Calu3 (cell line): ENCODE measurements at regions not wholly inside any gene's neighbourhood (a gene's known extent, or its start where the extent isn't known, plus 50 kb on each side); places are given as distances from the start of the nearest gene placed in this dataset.

ENCODE experiments used
- BruUV-seq: library from RNA; stranded (reverse); fragments of 400-500 nt; replicated peaks from 2 replicates; lab custom pipeline; 2021; lab: Mats Ljungman, UMichigan
- CTCF ChIA-PET: fragments of 300-600 bp; sonication (Branson Sonifier 250); formaldehyde crosslinking; loops from one replicate; lab custom pipeline; 2022; ENCODE audit warnings: antibody characterized with exemption; lab: Charles Lee
- DNase-seq: peaks from one replicate; pipeline ENCODE4 v3.0.0; 2022
- H3K27ac Mint-ChIP-seq: one replicate; pipeline ENCODE4 v1.8.0; 2022; ENCODE audit warnings: mixed read lengths; ENCODE audit not compliant: unreplicated experiment
- H3K27me3 Mint-ChIP-seq: one replicate; pipeline ENCODE4 v1.8.0; 2022; ENCODE audit warnings: mixed read lengths; ENCODE audit not compliant: unreplicated experiment
- H3K36me3 Mint-ChIP-seq: one replicate; pipeline ENCODE4 v1.8.0; 2022; ENCODE audit warnings: mild to moderate bottlenecking, moderate library complexity, mixed read lengths; ENCODE audit not compliant: insufficient read depth, unreplicated experiment
- H3K4me1 Mint-ChIP-seq: one replicate; pipeline ENCODE4 v1.8.0; 2022; ENCODE audit warnings: mild to moderate bottlenecking, low read depth, mixed read lengths; ENCODE audit not compliant: unreplicated experiment
- H3K4me3 Mint-ChIP-seq: one replicate; pipeline ENCODE4 v1.8.0; 2022; ENCODE audit warnings: mild to moderate bottlenecking, low read depth, moderate library complexity, mixed read lengths; ENCODE audit not compliant: unreplicated experiment
- H3K9me3 Mint-ChIP-seq: one replicate; pipeline ENCODE4 v1.8.0; 2022; ENCODE audit warnings: low read depth, mixed read lengths; ENCODE audit not compliant: unreplicated experiment
- intact Hi-C: fragments of 100-400 bp; cut with micrococcal nuclease; formaldehyde crosslinking; loops from one replicate; pipeline ENCODE4 v1.10.0; 2022; ENCODE audit not compliant: unreplicated experiment
- TF ChIP-seq, protein P1 (sequence below): fragments of 200-600 bp; IDR thresholded peaks from one replicate; pipeline ENCODE4 v1.8.0; 2022; ENCODE audit warnings: antibody characterized with exemption; ENCODE audit not compliant: unreplicated experiment

DNA sequence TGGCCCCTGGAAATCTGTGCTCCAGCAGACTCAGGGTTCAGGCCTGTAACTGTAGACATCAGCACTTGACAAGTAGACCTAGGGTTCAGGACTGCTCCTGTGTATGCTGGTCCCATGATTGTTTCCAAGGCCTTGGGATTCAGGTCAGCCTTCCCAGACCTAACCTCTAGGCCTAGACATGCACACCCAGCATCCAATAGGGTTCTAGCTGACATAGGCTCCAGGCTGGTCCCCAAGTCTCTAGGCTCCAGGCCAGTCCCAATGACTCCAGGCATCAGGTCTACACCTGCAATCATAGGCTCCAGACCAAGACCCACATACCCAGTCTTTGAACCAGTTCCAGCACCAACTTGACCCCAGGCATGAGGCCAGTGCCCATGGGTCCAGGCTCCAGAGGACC is 166.2 kb upstream of the GRIA4 start:
- TF ChIP-seq, protein P1, sequence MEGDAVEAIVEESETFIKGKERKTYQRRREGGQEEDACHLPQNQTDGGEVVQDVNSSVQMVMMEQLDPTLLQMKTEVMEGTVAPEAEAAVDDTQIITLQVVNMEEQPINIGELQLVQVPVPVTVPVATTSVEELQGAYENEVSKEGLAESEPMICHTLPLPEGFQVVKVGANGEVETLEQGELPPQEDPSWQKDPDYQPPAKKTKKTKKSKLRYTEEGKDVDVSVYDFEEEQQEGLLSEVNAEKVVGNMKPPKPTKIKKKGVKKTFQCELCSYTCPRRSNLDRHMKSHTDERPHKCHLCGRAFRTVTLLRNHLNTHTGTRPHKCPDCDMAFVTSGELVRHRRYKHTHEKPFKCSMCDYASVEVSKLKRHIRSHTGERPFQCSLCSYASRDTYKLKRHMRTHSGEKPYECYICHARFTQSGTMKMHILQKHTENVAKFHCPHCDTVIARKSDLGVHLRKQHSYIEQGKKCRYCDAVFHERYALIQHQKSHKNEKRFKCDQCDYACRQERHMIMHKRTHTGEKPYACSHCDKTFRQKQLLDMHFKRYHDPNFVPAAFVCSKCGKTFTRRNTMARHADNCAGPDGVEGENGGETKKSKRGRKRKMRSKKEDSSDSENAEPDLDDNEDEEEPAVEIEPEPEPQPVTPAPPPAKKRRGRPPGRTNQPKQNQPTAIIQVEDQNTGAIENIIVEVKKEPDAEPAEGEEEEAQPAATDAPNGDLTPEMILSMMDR = no peak
- Mint-ChIP-seq H3K36me3 (no peaks in the 10 kb centered on the region), H3K9me3 (no peaks in the 10 kb centered on the region), H3K27me3 (no peaks in the 10 kb centered on the region), H3K27ac (no peak overlapping the region), H3K4me3 (no peak overlapping the region), H3K4me1 (no peaks in the 10 kb centered on the region)
- no TSS peak for BruUV-seq
- no peak for DNase-seq
- CTCF ChIA-PET = no interaction called here
- intact Hi-C loops = no loop called here

DNA sequence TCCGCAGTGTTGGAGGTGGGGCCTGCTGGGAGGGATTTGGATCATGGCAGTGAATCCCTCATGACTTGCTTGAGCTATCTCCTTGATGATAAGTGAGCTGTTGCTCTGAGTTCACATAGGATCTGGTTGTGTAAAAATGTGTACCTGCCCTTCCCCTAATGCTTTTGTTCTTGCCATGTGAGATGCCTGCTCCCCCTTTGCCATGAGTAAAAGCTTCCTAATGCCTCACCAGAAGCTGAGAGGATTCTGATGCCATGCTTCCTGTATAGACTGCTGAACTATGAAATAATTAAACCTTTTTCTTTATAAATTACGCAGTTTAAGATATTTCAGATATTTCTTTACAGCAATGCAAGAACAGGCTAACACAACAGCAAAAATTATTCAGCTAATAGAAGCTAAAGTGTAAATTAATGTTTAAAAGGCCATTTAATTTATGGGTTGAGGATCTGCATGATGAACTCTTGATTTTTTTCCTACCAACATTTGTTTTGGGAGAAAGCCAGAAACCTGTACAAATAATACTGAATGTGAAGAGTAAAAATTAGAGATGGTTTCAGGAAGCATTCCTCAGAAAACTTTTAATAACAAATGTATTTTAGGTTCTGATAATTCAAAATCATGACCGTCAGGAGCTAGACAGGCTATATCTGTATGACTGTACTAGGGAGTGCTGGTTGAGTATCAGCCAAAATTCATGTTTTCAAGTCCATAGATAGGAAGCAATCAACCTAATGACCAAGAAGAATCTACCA is 177.5 kb upstream of the GRIA4 start:
- H3K9me3 Mint-ChIP-seq = no peaks in the 10 kb centered on the region
- no peak overlapping the region for H3K4me3 Mint-ChIP-seq
- no peak for DNase-seq
- no TSS peak for BruUV-seq
- no peaks in the 10 kb centered on the region for H3K4me1 Mint-ChIP-seq
- CTCF ChIA-PET = no interaction called here
- intact Hi-C loops = no loop called here
- H3K27ac Mint-ChIP-seq = no peak overlapping the region
- no peaks in the 10 kb centered on the region for H3K36me3 Mint-ChIP-seq
- TF ChIP-seq, protein P1 = no peak
- H3K27me3 Mint-ChIP-seq = no peaks in the 10 kb centered on the region

- H3K9me3 Mint-ChIP-seq = no peaks in the 10 kb centered on the region
- intact Hi-C loops = no loop called here
- no peaks in the 10 kb centered on the region for H3K36me3 Mint-ChIP-seq
- no peak for DNase-seq
- no TSS peak for BruUV-seq
- no peak overlapping the region for H3K27ac Mint-ChIP-seq
- CTCF ChIA-PET = no interaction called here
- no peak overlapping the region for H3K4me3 Mint-ChIP-seq
- TF ChIP-seq, protein P1 = no peak
- H3K27me3 Mint-ChIP-seq = no peaks in the 10 kb centered on the region
- H3K4me1 Mint-ChIP-seq = no peaks in the 10 kb centered on the region
These were observed 180.6 kb upstream of the GRIA4 start for GRCh38 chr11:105429096-105429910.

GRCh38 chr11:105407101-105407500 is 202.8 kb upstream of the GRIA4 start:
- no peak overlapping the region for H3K27ac Mint-ChIP-seq
- H3K36me3 Mint-ChIP-seq = no peaks in the 10 kb centered on the region
- CTCF ChIA-PET = interaction anchor here (0.6 kb wide), 1 partner anchor 137 kb away, joined by 3 read pairs; no protein-coding TSS in a partner anchor
- H3K4me1 Mint-ChIP-seq = no peaks in the 10 kb centered on the region
- BruUV-seq = no TSS peak
- no peak for DNase-seq
- peaks cover 2% of the 10 kb centered on the region for H3K9me3 Mint-ChIP-seq
- no peak overlapping the region for H3K4me3 Mint-ChIP-seq
- no peaks in the 10 kb centered on the region for H3K27me3 Mint-ChIP-seq
- intact Hi-C loops = no loop called here
- TF ChIP-seq, protein P1 = no peak
